GM19452 (cell line): ENCODE measurements at regions not wholly inside any gene's neighbourhood (a gene's known extent, or its start where the extent isn't known, plus 50 kb on each side); places are given as distances from the start of the nearest gene placed in this dataset.

Experiments used
- ATAC-seq: cut with Tn5 transposase; IDR thresholded peaks from one replicate; pipeline ENCODE4 v1.9.1; 2021; ENCODE audit not compliant: unreplicated experiment

DNA sequence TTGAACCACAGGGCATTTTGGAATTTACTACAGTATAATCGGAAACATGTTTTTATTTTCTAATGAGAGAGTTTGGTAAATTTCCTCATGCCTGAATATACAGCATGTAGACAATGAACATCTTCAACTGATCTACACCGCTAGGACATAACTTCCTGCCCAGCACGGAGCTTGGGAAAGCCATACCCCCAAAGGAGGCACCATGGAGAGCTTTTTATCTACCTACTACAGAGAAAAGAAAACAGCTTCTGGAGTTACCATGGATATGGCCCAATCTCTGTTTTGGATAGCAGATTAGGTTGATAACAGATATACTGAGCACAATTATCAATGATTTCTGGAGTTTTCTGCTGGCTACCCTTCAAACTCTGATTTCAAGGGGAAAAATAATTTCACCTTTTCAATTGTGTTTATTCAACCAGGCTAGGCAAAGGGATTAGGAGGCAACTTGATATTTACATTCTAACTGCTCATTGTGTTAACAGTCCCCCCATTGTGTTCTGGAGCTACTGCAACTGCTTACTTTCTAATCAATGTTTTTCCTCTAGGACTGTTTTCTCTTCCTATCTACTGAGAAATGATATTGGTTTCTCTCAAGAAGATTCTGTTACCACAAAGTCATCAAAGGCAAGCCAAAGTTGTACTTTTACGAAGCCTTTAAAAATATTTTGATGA lies 123.0 kb upstream of the ARHGAP28 start:
- ATAC-seq: no peak

DNA sequence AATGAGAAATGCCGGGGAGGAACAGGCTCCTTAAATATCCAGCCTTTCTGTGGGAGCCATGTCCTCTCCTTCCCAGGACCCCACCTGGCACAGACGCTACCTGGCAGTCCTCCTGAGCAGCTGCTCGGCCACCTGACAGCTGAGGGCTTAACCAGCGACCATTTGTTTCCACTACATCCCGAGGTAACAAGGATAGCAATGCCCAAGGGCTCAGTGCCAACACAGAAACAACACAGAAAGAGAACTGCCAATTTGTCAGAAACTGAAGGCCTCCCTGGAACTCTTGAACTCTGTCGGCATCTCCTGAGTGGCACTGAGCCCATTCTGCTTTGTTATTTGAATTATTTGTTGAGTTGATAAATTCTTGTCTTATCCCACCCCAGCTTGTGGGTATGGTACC lies 122.2 kb upstream of the ARHGAP28 start:
- no peak for ATAC-seq

DNA sequence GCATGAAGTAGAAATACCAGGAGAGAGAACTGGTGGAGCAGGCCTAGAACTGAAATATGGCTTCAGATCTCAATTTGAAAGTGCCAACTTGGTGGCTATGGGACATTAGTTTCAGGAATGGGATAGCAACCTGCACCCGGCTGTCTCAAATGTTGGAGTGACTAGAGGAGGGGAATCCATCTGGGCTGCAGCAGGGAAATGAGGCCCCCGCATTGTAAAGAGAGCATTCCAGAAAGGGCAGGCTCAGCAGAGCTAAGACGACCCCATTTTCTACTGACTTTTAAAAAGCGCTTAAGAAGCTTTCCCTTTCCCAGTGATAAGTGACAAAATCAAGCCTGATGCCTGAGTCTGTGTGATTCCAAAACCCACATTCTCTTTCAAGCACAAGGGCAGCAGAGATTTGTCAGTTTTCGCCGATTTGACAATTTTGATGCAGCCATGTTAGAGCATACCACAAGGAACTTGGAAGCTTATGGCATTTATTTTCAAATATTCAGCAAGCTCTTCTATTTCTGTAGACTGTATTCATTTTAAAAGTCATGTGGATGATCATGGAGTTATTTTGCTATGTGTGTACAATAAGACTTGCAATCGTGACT lies 119.8 kb upstream of the ARHGAP28 start:
- ATAC-seq: no peak

DNA sequence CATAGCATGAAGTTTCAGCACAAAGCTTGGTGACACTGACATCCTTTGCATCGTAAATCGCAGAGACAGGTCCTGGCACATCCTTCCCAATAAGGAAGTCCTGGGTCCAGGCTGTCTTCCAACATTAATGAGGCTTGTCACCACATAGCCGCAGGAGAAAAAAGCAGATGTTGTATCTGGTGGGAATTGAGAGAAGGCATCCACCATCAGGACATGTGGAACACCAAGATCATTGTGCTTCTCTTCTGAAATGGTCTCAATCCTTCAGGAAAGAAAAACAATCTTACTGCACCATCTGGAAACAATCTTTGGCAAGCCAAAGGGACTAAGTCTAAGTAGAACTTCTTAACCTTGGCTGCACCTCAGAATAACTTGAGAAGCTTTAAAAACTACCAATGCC lies 119.0 kb upstream of the ARHGAP28 start:
- no peak for ATAC-seq

DNA sequence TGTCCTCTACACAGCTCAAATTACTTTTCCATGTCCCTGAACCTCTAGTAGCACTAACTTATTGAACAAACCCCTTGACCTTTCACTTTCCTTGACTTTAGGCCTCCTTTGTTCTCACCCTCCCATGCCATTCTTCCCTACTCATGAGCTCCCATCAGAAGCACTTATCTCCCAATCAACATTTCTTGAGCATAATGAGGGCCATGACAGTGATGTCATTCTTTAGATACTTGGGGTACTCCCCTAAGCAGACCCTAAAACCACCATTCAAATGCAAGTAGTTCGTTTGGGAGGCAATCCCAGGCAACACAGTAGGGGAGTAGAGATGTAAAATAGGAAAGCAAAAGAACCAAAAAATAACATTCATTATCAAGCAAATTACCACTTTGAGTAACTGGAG lies 115.9 kb upstream of the ARHGAP28 start:
- ATAC-seq: no peak

DNA sequence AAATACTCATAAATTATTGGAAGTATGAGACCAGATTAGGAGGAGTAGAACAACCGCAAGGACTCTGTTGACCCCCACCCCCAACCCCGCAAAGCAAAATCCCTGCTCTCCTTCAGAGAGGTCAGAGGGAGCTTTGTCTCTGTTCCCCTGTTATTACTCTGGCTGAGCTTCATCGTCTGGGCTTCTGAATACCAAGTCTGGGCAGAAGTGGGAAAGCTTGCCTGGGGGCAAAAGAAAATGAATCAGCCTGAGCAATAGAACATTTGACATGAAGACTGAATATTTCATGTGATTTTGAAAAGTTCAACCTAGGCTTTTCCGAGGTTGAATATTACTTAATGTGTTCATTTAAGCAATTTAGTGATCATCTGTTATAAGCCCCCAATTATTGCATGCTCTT lies 114.6 kb upstream of the ARHGAP28 start:
- ATAC-seq: no peak

DNA sequence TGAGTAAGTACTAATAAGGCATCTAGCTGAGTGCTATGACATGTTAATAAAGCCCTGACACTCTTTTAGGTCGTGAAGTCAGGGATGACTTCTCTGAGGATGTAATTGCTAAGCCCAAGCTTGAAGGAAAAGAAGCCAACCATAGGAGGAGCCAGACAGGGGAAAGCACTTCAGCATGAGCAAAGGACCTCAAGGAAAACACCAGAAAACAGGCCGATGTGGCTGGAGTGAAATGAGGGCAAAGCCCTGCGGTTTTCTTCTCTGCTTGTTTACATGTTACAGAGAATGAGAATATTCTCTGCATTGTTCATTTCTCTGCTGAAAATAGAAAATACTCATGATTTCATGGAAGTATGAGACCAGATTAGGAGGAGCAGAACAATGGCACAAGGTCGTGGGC lies 112.5 kb upstream of the ARHGAP28 start:
- no peak for ATAC-seq

DNA sequence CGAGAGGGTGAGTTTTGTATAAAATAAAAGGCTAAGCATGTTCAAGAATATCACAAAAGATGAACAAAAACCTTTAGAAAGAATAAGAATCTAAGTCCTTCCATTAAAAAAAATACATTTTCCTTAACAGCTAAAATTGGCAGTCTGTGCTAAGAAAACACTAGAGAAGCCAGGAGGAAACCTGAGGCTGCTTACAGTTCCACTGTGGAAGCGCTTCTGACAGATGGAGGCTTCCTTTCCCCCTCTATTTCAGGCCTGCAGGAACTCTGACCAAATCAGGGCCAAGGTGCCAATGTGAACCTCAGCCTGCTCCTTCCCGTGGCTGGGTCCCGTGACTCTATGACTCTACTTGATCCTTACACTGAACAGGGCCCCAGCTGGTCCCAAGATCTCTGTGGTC lies 108.1 kb upstream of the ARHGAP28 start:
- ATAC-seq: no peak

DNA sequence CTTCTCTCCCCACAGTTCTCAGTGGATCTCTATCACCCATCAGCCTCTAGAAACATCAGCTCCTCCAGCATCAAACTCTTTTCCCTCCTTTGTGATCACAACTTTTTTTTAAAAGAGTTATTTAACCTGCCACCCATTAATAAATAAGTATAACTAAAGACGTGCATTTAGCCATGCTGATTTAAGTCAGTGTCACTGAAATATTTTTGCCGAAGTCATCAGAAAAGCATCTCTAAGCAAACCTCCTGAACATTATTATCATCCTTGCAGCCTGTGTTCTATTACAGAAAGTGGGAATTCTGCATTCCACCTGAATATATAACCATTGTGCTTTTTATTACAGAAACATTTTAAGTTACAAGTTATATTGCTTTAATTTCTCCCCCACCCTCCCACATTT lies 106.2 kb upstream of the ARHGAP28 start:
- ATAC-seq: no peak

DNA sequence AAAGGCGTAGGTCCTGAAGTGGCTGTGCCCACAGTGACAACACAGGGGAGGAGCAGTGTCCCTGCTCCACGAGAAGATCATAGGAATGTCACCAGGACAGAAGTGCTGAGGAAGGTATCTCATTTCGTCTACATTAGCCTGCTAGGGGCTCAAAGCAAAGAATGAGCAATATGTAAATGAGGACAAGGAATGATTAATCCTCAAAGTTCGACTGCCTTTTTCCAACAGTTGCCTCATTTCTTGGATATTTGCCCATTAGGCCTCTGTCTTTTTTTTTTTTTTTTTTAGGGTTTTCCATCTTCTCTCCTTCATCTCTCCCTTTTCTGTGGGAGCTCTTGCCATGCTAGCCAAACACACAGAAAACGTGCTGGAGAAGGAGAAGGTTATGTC lies 105.2 kb upstream of the ARHGAP28 start:
- ATAC-seq: no peak

DNA sequence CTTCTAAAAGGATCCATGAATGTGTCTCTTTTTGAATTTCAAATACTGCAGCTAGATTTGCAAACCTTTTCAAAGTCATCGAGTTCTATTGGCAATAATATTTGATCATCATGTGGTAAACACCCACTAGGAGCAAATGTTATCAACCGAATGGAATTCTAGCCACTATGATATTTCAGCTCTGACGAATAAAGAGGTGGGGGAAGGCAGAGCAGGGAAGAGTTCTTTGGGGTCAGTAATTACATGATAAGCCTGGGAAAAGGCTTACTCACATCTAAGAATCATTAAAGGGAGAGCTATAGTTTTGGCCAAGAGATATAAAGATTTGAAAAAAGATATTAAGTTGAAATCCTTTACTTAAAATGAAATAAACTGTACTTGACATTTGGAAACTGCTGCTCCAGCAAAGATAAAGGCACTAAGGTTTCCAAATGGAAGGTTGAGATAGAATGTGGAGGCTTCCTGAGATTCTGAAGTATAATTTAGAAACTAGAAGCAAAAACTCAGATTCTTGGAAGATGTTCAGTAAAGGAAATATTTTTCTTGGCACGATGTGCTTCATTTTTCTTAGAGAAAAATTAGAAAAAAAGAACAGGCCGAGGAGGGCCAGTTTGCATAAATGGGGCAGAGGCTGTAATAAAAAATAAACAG lies 104.7 kb upstream of the ARHGAP28 start:
- ATAC-seq: no peak

DNA sequence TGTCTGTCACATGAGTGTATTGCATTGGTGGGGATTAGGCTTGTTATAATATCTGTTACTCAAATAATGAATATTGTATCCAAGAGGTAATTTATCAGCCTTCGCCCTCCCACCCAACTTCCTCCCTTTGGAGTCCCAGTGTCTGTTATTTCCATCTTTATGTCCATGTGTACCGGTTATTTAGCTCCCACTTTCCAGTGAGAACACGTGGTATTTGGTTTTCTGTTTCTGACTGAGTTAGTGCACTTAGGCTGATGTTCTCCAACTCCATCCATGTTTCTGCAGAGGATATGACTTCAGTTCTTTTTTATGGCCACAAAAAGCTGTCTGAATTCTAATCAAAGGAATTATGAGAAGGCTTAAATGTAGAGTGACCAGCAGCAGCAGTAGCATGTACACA lies 104.0 kb upstream of the ARHGAP28 start:
- no peak for ATAC-seq

DNA sequence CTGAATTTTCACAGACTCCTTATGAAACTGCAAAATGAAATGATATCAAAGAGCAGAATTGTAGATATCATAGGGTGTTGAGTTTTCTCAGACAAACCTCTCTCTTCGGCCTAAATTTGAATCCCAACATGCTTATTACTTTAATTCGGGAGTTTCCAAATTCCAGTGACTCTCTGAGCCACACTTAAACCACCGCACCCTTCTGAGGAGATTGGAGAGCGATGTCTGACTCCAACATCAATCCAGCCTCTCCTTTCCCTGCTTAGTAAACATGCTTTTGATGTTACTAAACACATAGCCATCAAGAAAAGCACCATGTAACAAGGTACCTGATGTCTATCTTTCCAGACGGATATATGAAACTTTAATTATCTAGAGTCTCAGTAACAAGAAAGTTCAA lies 103.1 kb upstream of the ARHGAP28 start:
- no peak for ATAC-seq

DNA sequence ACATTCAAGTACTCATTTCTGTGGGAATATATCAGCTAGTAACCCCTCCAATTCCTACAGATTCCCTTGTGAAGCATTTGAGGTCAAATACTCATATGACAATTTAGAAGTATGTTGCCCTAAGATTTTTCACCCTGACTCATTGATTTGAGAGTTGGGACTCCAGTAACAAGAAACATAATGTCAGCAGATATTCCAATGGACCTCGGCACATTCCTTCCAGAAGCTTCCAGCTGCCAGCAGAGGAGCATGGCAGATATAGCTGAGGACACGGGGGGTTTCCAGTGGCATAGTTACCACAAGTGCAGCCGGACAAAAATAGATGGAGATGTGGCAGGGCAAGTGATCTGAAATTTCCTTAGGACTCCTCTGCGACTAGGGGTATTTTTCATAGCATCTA lies 101.9 kb upstream of the ARHGAP28 start:
- no peak for ATAC-seq

DNA sequence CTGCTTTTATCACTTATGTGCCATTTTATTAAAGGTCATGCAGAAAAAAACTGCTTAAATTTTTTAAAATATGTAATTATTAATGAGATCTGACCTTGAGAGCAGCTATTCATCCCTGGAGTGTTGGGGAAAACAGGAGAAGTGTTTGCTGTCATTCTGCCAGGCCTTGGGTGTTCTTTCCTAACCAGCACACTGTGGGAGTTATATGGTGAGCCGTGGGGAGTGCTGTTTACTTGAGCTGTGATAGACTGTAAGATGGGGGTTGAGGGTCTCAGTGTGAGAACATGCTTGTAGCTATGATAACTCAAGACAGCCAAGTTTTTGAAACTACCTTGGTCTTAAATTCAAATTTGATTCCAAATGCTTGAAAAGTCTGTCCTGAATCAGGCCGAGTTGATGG lies 101.3 kb upstream of the ARHGAP28 start:
- no peak for ATAC-seq

DNA sequence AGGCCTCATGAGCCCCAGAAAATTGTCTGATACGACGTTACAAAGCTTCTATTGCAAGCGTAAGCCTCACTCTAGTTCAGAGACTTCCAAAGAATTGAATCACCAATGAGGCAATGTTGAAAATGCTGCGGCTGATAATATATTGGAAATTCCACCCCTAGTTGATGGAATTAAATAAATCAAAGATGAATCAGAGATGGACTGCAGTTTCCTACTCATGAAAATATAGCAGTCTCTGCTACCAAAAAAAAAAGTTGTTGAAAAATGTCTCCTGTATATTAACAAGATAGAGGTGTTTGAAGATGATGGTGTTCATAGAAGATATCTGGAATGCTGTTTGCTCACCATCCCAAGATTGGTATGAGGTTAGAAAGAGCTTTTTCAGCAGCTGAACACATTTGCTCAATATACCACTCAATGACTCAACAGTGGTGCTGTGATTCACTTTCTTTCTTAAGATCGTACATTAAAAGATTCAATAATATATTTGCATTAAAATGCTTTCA lies 99.8 kb upstream of the ARHGAP28 start:
- ATAC-seq: no peak

DNA sequence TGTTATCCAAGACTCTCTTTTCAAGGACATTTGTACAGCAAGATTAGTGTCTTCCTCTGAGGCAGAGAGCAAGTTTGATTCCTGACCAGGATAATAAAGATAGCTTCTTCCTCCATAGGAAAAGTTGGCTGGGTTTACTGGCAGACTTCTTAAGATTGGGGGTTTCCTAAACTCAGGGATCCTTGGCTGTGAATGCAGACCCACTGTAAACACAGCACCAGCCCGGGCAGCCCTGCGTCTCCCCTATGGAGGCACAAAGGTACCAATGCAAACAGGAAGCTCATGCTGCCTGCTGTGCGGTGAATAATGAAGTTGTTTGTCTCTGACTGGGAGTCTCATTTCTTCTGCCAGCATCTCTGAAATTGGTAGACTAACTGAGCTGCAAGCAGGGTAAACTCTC lies 96.2 kb upstream of the ARHGAP28 start:
- no peak for ATAC-seq

DNA sequence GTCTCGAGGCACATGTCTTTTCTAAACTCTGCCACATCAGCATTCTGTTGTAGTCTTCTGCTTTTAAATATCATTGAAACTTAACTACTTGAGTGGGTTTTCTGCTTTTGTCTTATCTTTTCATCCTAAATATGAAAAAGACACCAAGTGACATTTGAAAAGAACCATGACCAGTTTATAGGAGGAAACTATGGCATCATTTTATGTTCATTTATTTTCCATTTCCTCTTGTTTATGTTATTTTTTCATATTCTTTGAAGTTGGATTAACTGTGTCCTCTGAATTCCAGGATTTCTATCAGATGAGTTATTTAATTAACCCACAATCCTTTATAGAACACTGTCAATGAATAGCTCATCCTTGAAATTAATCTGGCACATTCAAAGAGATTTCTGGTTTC lies 93.4 kb upstream of the ARHGAP28 start:
- ATAC-seq: no peak

DNA sequence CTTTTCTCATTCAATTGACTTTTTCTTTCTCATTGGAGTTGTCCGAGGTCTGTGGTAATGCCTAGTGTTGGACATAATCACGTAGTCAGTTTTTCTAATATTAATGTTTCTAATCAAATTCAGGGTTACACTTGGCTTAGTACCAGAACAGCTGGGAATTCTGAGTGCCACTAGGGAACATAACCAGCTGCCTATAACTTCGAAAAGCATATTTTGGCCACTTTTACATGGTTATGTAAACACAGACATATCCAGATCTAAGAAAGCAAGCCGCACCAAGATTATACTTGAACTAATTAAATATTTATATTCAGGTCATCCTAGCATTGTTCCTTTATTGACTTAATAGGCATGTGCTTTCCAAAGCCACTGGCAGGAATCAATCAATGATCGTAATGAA lies 91.1 kb upstream of the ARHGAP28 start:
- ATAC-seq: no peak

DNA sequence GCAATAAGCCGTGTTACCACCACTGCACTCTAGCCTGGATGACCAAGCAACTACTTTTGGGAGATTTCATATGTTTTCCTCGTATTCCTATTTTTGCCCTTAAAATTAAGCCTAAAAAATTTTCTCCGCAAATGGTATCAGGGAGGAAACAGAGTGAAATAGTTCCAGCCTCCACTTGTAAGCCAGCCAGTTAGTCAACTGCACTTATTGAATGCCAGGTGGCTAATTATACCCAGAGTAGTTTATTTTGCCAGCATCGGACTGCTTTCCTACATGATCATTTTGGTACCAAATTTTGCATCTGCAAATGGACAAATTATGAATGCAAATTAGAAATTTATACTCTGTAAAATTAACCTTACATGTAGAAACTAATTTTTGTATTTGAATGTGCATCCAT lies 90.2 kb upstream of the ARHGAP28 start:
- no peak for ATAC-seq

DNA sequence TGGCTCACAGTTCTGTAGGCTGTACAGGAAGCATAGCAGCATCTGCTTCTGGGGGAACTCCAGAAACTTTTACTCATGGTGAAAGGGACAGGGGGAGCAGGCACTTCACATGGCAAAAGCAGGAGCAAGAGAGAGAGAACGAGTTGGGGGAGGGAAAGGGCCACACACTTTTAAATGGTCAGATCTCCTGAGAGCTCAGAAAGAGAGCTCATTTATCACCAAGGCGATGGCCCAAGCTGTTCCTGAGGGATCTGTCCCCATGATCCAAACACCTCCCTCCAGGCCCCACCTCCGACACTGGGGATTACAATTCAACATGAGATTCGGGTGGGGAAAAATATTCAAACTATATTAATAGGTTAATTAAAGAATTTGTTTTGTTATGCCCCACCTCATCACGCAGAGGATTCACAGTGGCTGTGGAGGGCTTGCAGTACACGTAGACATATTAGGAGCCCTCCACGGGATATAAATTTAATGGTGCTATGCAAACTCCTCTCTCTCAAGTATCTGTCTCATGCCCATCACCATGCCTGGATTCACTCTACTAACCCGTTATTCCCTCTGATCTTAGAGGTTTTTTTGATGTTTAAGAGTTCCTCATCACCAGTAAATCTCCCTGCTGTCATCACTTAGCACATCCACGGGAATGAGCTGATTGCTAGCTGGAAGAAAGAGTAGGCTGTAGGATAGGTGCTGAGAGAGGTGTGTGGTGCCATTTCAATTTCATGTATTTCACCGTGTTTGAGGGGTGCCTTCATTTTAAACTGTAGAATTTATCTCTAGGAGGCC lies 84.5 kb upstream of the ARHGAP28 start:
- no peak for ATAC-seq

DNA sequence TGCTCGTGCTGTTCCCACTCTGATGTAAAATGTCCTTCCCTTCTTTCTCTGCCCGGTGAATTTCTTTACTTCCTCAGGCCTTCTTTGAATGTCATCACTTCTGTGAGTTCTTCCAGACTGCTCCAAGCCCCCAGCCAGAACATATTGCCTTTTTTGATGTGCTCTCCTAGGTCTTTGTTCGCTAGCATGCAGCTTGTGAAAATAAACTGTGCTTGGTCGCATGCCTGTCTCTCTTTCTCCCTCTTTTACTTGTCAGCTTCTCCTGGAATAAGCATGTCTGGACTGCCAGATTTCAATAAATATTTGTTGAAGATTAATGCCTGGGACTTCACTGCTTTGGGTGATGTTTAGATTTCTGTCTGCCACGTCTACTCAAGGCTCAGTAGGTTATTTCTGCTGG lies 82.7 kb upstream of the ARHGAP28 start:
- ATAC-seq: no peak
